HG03432 (cell line): ENCODE measurements at regions not wholly inside any gene's neighbourhood (a gene's known extent, or its start where the extent isn't known, plus 50 kb on each side); places are given as distances from the start of the nearest gene placed in this dataset.

Experiments used
- ATAC-seq: cut with Tn5 transposase; IDR thresholded peaks from one replicate; pipeline ENCODE4 v1.9.1; 2021; ENCODE audit warnings: mild to moderate bottlenecking, moderate library complexity; ENCODE audit not compliant: unreplicated experiment

DNA sequence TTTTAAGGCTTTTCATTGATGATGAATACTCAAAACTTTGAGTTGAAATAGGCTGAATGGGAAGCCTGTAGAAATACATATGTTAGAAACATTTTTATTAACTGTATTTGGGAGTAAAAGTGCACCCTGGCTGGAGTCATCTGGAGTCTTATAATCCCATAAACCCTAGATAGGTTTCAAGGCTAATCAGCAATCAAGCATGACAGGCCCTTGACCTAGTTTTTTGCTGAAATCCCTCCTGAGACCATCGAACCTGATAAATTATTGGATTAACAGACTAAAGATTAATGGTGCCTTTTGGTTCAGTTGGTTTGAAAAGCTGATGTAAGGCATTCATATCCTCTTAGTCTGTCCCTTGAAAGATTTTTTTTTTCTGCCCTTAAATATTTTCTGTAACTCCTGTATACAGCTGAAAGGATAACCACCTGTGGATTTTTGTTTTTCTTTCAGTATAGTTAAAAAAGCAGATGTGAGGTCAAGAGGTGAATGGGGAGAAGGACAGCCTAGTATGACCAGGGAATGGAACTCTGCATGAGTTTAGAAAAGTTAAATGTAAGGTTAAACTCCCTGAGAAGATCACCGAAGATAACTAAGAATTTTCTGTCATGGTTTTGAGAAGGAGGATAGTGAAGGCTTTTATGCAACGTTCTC is 69.4 kb upstream of the STXBP5L start:
- no peak for ATAC-seq

DNA sequence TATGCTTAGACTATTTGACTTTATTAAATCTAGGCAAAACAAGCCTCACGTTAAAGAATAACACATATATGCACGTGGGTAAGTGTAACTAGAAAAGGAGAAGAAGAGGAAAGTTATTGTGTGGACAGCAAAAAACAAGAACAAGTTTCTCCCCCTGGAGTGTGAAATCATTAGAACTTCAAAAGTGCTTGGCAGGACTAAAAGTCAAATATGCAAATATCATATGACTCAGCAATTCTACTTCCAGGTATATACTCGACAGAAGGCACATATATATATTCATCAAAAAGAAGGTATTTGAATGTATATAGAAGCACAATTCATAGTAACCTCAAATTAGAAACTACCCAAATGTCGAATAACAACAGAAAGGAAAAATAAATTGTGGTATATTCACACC is 68.9 kb upstream of the STXBP5L start:
- ATAC-seq: no peak

DNA sequence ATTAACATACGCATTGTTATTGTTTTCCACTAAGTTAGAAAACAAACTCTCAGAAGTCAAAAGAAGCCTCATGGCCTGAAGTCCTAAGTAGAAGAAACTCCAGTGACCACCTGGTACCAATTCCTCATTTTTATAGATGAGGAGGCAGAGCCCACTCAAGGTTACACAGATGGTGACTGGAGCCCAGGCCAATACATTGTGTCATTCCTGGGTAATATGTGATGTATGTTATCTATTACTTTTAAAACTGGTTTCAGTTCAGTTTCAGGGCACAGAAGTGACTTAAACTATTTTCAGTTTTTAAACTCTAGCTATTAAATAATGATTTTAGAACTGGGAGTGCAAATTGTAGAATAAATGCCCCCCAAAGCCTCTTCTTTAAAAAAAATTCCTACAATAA is 66.7 kb upstream of the STXBP5L start:
- ATAC-seq: peak; percentile 56

DNA sequence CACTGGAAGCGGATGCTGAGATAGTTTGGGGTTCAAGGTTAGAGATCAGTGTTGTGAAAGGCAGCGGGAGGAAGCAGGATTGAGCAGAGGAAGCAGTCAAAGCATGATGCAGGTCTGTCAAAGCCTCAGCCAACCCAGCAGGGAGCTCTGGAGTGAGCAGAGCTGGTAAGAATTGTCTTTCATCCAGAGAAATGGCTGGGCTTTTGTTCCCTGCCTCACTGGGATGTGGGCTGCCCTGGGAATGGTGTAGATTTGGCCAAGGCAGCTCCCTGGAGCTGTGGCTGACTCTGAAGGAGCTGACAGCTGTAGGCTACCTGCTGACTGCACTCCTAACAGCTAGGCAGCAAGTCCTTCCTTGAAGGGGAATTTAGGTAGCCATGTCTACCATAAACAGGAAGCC is 61.9 kb upstream of the STXBP5L start:
- ATAC-seq: no peak

DNA sequence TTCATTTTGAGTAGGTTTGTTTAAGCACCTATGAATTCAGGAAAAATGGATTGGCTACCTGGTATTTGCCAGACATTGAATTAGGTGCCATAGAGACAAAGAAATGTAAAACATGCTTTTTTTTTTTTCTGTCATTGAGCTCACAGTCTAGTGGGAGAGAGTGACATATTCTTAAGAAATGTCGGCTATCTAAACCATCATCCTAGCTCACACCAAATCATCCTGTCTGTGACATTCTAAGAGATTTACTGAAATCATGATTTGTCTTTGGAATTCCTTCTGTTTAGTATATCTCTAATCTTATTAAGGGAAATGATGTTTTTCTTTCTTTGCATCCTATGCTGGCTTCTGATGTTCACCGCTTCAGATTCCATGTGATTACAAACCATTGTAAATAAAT is 59.5 kb upstream of the STXBP5L start:
- no peak for ATAC-seq

DNA sequence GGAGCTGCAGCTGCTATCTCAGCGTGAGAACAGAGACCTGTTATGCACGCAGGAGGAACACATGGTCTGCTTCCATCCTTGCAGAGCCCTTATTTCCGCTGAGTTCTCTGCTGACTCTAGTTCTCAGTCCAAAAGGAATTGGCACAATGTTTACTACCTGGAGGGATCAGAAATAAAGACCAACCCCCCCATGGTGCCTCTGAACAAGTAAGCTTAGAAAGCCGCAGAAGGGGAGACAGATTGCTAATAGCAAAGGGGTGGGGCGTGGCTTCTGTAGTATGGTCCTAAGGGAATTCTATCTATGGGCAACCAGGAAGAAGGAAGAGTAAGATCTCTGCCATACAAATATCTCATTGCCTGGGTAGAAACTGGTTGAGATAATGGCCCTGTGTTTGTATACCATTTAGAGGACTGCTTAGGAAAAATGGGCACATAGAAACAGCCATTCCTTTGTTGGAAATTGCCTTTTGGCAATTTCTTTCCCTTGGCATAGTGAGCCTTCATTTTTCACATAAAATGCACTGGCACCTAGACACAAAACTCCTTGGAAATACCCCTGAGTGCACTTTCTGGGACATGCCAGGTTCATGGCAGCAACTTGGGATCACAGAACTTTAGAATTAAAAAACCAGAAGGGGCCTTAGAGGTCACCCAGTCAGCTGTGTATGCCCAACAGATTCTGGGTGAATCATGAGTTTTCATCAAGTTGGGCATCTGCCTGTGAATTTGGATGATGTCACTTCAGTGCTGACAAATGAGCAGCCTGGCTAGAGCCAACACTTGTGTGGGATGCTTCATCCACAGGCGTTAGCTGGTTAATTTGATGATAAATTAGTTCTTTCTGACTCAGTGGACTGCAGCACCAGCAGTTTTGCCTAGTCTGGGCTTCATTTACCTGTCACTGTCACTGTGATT is 57.4 kb upstream of the STXBP5L start:
- ATAC-seq: no peak

DNA sequence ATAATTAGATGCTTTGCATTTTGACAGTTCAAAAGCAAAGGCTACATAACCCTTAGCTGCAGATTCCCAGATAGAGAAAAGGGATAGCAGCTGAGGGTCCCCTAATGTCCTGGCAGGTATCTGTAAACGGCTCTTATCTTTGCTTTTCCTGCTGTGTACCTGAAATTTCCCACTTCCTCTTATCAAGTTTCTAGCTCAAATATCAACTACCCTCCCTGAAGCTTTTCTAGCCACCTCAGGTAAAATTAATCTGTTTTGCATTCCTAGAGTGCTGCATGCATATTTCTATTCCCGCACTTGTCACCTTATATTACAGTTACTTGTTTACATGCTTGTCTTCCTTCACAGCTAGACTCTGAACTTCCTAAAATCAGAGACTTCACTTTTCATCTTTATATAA is 55.6 kb upstream of the STXBP5L start:
- ATAC-seq: no peak

DNA sequence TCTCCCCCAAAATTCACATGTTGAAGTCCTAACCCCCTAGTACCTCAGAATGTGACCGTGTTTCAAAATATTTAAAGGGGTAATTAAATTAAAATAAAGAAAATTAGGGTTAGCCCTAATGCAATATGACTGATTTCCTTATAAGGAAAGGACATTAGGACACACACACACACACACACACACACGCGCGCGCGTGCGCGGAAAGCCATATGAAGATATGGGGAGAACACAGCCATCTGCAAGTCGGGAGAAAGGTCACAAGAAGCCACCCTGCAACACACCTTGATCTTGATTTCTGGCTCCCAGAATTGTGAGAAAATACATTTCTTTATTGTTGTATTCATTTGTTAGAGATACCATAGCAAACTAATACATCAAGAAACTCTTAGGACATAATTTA is 54.6 kb upstream of the STXBP5L start:
- no peak for ATAC-seq

DNA sequence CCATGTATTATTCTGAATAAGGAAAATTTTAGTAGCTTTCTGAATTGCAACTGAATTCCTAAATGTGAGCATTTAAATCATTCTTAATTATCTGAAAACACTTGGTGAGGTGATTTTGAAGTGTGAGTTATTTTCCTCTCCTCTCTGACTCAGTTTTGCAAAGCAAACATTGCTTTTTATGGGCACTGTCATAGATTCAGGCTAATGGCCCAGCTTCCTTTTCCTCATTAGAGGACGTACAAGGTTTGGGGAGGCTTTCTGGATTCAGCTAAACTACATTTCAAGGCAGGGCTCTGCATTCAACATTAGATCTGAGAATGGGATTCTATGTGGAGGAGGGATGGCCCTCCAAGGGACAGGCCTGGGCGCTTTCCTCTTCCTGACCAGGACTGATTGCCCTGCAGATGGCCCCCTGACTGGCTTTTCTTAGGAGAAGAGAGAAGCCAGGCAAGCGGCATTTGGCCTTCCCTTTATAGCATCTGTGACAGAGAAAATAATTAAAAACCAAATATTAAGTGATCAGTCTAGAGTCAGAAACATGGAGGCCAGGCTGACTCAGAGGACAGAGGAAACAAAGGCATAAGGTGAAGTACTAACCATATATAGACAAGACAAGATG is 53.0 kb upstream of the STXBP5L start:
- no peak for ATAC-seq

DNA sequence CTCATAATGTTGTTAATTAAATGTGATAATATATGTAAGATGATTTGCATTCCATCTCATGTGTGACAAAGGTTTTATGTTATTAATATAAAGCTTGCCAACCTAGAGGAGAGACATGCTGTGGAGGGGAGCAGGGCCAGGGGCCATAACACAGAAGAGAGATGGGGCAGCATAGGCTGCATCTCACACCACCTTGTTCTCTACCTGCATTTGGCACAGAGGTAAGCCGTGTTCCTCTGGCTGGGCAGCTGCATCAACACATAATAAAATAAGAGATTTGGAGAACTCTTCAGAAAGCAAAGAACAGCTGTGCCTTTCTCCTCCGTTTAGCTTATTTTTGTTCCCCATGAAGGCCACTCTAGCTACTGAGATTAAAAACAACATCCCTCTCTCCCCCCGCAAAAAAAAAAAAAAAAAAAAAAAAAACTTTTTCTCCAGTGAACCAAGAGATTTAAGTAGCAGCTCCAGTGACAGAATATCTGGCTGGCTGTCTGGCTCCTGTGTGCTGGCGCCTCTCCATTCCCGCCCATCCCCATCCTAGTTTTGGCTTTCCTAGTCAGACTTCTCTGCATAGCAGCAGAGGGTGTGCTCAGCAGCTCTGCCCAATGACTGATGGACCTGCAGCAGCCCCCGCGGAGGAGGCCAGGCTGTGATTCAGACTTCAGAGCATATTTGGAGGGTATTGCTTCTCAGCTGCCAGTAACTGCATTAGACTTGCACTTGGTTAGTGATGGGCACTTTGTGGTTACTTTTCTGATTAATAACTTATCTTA is 52.2 kb upstream of the STXBP5L start:
- no peak for ATAC-seq
